ENCODE measurements at regions not wholly inside any gene's neighbourhood (a gene's known extent, or its start where the extent isn't known, plus 50 kb on each side); places are given as distances from the start of the nearest gene placed in this dataset.

- TF ChIP-seq GABPB1 (CRISPR knock-in tag; IDR thresholded peaks at IDR 0.05) (no peak), ZNF740 (CRISPR knock-in tag; IDR thresholded peaks at IDR 0.05) (no peak), BRF2 (CRISPR knock-in tag; IDR thresholded peaks at IDR 0.05) (no peak), ZUFSP (CRISPR knock-in tag; IDR thresholded peaks at IDR 0.05; ENCODE audit: borderline replicate concordance) (no peak)
Measured at GRCh38 chr14:94685681-94686485, 73.7 kb downstream of the SERPINA3 start.

All from HepG2 (cell line).